ENCODE measurements at regions not wholly inside any gene's neighbourhood (a gene's known extent, or its start where the extent isn't known, plus 50 kb on each side); places are given as distances from the start of the nearest gene placed in this dataset.

- H3K4me3 ChIP-seq = no peak overlapping the region
- intact Hi-C loops (cut with DNase I; ENCODE audit: low total_unique reads) (no loop called here), in situ Hi-C loops (cut with MboI; ENCODE audit: low sequenced_read_pairs in 4 of 4) (no loop called here)
- DNase-seq (no peak), ATAC-seq (no peak)
- no peaks in the 10 kb centered on the region for H3K9me3 ChIP-seq
- no peaks in the 10 kb centered on the region for H3K36me3 ChIP-seq
- no peaks in the 10 kb centered on the region for H3K4me1 ChIP-seq
- H3K27me3 ChIP-seq = no peaks in the 10 kb centered on the region
- no peak for TF ChIP-seq POLR2A (IDR thresholded peaks at IDR 0.05)
- TF ChIP-seq, protein P1, sequence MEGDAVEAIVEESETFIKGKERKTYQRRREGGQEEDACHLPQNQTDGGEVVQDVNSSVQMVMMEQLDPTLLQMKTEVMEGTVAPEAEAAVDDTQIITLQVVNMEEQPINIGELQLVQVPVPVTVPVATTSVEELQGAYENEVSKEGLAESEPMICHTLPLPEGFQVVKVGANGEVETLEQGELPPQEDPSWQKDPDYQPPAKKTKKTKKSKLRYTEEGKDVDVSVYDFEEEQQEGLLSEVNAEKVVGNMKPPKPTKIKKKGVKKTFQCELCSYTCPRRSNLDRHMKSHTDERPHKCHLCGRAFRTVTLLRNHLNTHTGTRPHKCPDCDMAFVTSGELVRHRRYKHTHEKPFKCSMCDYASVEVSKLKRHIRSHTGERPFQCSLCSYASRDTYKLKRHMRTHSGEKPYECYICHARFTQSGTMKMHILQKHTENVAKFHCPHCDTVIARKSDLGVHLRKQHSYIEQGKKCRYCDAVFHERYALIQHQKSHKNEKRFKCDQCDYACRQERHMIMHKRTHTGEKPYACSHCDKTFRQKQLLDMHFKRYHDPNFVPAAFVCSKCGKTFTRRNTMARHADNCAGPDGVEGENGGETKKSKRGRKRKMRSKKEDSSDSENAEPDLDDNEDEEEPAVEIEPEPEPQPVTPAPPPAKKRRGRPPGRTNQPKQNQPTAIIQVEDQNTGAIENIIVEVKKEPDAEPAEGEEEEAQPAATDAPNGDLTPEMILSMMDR (IDR thresholded peaks at IDR 0.05 in 4 of 5, conservative IDR thresholded peaks at IDR 0.05 in 1 of 5) = no peak
- H3K27ac ChIP-seq = no peak overlapping the region
Observed at GRCh38 chr2:220786216-220786615, 785.9 kb downstream of the EPHA4 start.

DNA sequence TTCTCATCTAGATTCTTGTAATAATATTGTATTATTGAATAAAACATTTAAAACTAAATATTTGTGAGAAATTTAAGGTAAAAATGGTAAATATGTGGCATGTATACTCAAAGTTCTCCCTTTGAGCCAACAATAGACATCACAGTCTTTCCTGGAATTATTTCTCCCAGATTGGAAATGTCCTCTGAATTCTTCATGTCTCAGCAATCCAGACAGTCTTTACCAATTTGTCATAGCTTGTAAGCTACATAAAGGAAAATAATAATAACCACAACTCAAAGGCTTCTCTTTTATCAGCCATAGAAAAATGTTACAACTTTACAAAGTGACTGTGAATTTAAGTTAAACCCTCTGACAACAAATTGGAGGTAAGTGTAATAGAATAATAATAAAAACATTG is 784.9 kb downstream of the EPHA4 start:
- no peaks in the 10 kb centered on the region for H3K9me3 ChIP-seq
- no peaks in the 10 kb centered on the region for H3K36me3 ChIP-seq
- no peak for DNase-seq
- in situ Hi-C loops (cut with MboI; ENCODE audit: low sequenced_read_pairs in 4 of 4) (no loop called here), intact Hi-C loops (cut with DNase I; ENCODE audit: low total_unique reads) (no loop called here)
- H3K27ac ChIP-seq = no peak overlapping the region
- no peak for ATAC-seq
- H3K4me3 ChIP-seq = no peak overlapping the region
- H3K27me3 ChIP-seq = no peaks in the 10 kb centered on the region
- no peaks in the 10 kb centered on the region for H3K4me1 ChIP-seq
- no peak for TF ChIP-seq POLR2A (IDR thresholded peaks at IDR 0.05)
- TF ChIP-seq, protein P1 (IDR thresholded peaks at IDR 0.05 in 4 of 5, conservative IDR thresholded peaks at IDR 0.05 in 1 of 5) = no peak

DNA sequence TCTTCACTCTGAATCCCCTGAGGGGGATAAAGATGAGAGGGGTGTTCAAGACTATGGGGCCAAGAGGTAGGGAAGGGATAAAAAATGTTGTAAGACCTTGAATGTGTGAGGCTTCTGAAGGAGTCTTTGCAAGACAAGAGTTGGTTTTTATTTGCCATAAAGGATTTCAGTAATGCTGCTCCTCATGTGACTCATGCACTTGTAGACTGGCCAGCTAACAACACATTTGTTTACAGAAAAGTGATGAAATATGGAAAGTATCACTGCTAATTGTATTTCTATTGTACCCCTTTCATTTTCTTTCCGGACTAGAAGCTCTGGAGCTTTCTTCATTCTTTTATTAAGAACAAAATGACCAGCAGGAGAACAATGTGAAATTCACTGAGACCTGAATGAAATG is 782.1 kb downstream of the EPHA4 start:
- no peak for TF ChIP-seq POLR2A (IDR thresholded peaks at IDR 0.05)
- TF ChIP-seq, protein P1 (IDR thresholded peaks at IDR 0.05 in 4 of 5, conservative IDR thresholded peaks at IDR 0.05 in 1 of 5) = no peak
- H3K9me3 ChIP-seq = no peaks in the 10 kb centered on the region
- H3K4me1 ChIP-seq = no peaks in the 10 kb centered on the region
- in situ Hi-C loops (cut with MboI; ENCODE audit: low sequenced_read_pairs in 4 of 4) (no loop called here), intact Hi-C loops (cut with DNase I; ENCODE audit: low total_unique reads) (no loop called here)
- H3K36me3 ChIP-seq = no peaks in the 10 kb centered on the region
- DNase-seq (peak in 1 of 2 donors; percentile 2), ATAC-seq (no peak)
- H3K27me3 ChIP-seq = no peaks in the 10 kb centered on the region
- H3K27ac ChIP-seq = no peak overlapping the region
- H3K4me3 ChIP-seq = no peak overlapping the region

DNA sequence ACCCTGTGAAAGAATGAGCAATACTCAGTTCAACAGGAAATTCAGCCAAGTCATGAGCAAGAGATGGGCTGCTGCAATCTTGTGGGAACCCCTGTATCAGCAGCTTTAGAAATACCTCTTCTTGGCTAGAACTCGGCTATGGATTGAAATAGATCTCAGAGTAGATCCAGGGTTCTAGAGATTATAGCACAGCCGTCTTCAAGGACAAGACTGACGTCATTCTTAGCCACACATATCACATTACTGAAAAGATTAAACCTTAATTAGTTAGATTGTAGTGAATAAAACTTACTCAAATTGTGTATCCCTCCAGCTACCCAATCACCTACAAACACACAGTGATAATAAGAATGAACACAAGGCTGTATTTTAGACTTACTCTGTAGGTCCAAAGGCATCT is 776.4 kb downstream of the EPHA4 start:
- in situ Hi-C loops (cut with MboI; ENCODE audit: low sequenced_read_pairs in 4 of 4) (no loop called here), intact Hi-C loops (cut with DNase I; ENCODE audit: low total_unique reads) (no loop called here)
- Histone ChIP-seq H3K4me3 (no peak overlapping the region), H3K27me3 (no peaks in the 10 kb centered on the region), H3K27ac (no peak overlapping the region), H3K36me3 (no peaks in the 10 kb centered on the region), H3K4me1 (no peaks in the 10 kb centered on the region), H3K9me3 (no peaks in the 10 kb centered on the region)
- no peak for ATAC-seq
- no peak for TF ChIP-seq POLR2A (IDR thresholded peaks at IDR 0.05)
- TF ChIP-seq, protein P1 (IDR thresholded peaks at IDR 0.05 in 4 of 5, conservative IDR thresholded peaks at IDR 0.05 in 1 of 5) = no peak
- DNase-seq = no peak

GRCh38 chr2:220811115-220811514 is 761.0 kb downstream of the EPHA4 start:
- intact Hi-C loops (cut with DNase I; ENCODE audit: low total_unique reads) (no loop called here), in situ Hi-C loops (cut with MboI; ENCODE audit: low sequenced_read_pairs in 4 of 4) (no loop called here)
- Histone ChIP-seq H3K4me1 (no peaks in the 10 kb centered on the region), H3K4me3 (no peak overlapping the region), H3K27me3 (no peaks in the 10 kb centered on the region), H3K36me3 (no peaks in the 10 kb centered on the region), H3K9me3 (no peaks in the 10 kb centered on the region), H3K27ac (no peak overlapping the region)
- TF ChIP-seq, protein P1 (IDR thresholded peaks at IDR 0.05 in 4 of 5, conservative IDR thresholded peaks at IDR 0.05 in 1 of 5) = no peak
- no peak for TF ChIP-seq POLR2A (IDR thresholded peaks at IDR 0.05)
- no peak for DNase-seq
- no peak for ATAC-seq

Measured in gastrocnemius medialis (tissue), 4 donors.